ENCODE measurements at regions not wholly inside any gene's neighbourhood (a gene's known extent, or its start where the extent isn't known, plus 50 kb on each side); places are given as distances from the start of the nearest gene placed in this dataset.

GRCh38 chr6:115363379-115363778 lies 697.3 kb downstream of the FRK start:
- no peak for TF ChIP-seq EZH2 (IDR thresholded peaks at IDR 0.05; ENCODE audit: borderline replicate concordance, low read depth, low read length, poor library complexity, severe bottlenecking)
- no peak for TF ChIP-seq CTCF (conservative IDR thresholded peaks at IDR 0.05; ENCODE audit: low read depth, low read length)

Data from A673 (cell line).